HEK293 (cell line): ENCODE measurements at regions not wholly inside any gene's neighbourhood (a gene's known extent, or its start where the extent isn't known, plus 50 kb on each side); places are given as distances from the start of the nearest gene placed in this dataset.

ENCODE experiments used
- CTCF ChIA-PET: fragments of 350-600 bp; formaldehyde crosslinking; extraction: SDS; loops from one replicate; lab custom pipeline; 2021; ENCODE audit warnings: antibody characterized with exemption; lab: Yijun Ruan, JAX
- POLR2A ChIA-PET: fragments of 300-600 bp; formaldehyde crosslinking; extraction: SDS; loops from one replicate; lab custom pipeline; 2020; ENCODE audit warnings: antibody characterized with exemption, inconsistent platforms; lab: Yijun Ruan, JAX
- H3K27ac ChIP-seq: fragments of 200-500 bp; sonication (Bioruptor generic); 2 replicates; pipeline ENCODE4 v1.5.1; 2014; ENCODE audit warnings: low read depth, low read length, control low read depth, inconsistent platforms; ENCODE audit errors: extremely low read depth
- H3K36me3 ChIP-seq, 2 experiments: fragments of 200-500 bp in 1 of 2; sonication (Bioruptor generic) in 1 of 2; 1 replicate in 1 of 2; 2 replicates in 1 of 2; pipeline ENCODE4 v1.5.1; 2014 to 2017; ENCODE audit warnings: inconsistent platforms in 2 of 2, low read length in 2 of 2; ENCODE audit not compliant: control insufficient read depth in 2 of 2, insufficient read depth in 1 of 2
- H3K4me1 ChIP-seq: fragments of 200-500 bp; sonication (Bioruptor generic); 2 replicates; pipeline ENCODE4 v1.5.1; 2014; ENCODE audit warnings: mild to moderate bottlenecking, low read length, inconsistent platforms; ENCODE audit not compliant: control insufficient read depth, insufficient read depth
- H3K4me3 ChIP-seq: 2 replicates; pipeline ENCODE4 v1.5.1; 2011; ENCODE audit warnings: low read depth, mild to moderate bottlenecking, control low read depth, low read length, moderate library complexity
- H3K9me3 ChIP-seq: fragments of 200-500 bp; sonication (Bioruptor generic); 2 replicates; pipeline ENCODE4 v1.5.1; 2014; ENCODE audit warnings: low read depth, low read length, inconsistent platforms; ENCODE audit not compliant: control insufficient read depth, insufficient read depth
- BCL11B ChIP-seq: fragments of 450-650 bp; formaldehyde crosslinking; IDR thresholded peaks from 2 replicates; pipeline ENCODE4 v1.5.1; 2016; ENCODE audit warnings: low read depth, missing biosample characterization, missing genetic modification characterization
- ELK4 ChIP-seq: IDR thresholded peaks from 2 replicates; pipeline ENCODE4 v1.6.1; 2011; ENCODE audit warnings: mild to moderate bottlenecking, low read depth, low read length, borderline replicate concordance
- GLIS1 ChIP-seq: fragments of 450-650 bp; formaldehyde crosslinking; IDR thresholded peaks from 2 replicates; pipeline ENCODE4 v1.5.1; 2016; ENCODE audit warnings: missing biosample characterization, missing genetic modification characterization
- GLIS2 ChIP-seq: fragments of 450-650 bp; formaldehyde crosslinking; IDR thresholded peaks from 2 replicates; pipeline ENCODE4 v1.5.1; 2016; ENCODE audit warnings: missing biosample characterization, missing genetic modification characterization
- HOXA7 ChIP-seq: sonication (generic); formaldehyde crosslinking; IDR thresholded peaks from 2 replicates; pipeline ENCODE4 v1.8.1; 2022; ENCODE audit warnings: missing genetic modification reagents, borderline replicate concordance
- HOXD13 ChIP-seq: sonication (generic); formaldehyde crosslinking; IDR thresholded peaks from 2 replicates; pipeline ENCODE4 v1.8.0; 2022; ENCODE audit warnings: missing genetic modification reagents, borderline replicate concordance
- IKZF3 ChIP-seq: fragments of 450-650 bp; IDR thresholded peaks from 2 replicates; pipeline ENCODE4 v1.5.0; 2018; ENCODE audit warnings: missing biosample characterization, mild to moderate bottlenecking, missing genetic modification characterization, moderate library complexity
- KLF7 ChIP-seq: fragments of 450-650 bp; formaldehyde crosslinking; IDR thresholded peaks from 2 replicates; pipeline ENCODE4 v1.5.1; 2016; ENCODE audit warnings: missing biosample characterization, missing genetic modification characterization, borderline replicate concordance
- MEIS1 ChIP-seq: sonication (generic); formaldehyde crosslinking; IDR thresholded peaks from 2 replicates; pipeline ENCODE4 v1.8.1; 2022; ENCODE audit warnings: missing genetic modification reagents, mild to moderate bottlenecking, borderline replicate concordance
- PRDM1 ChIP-seq: fragments of 450-650 bp; formaldehyde crosslinking; IDR thresholded peaks from 2 replicates; pipeline ENCODE4; 2016; ENCODE audit warnings: missing biosample characterization, missing genetic modification characterization
- PRDM6 ChIP-seq: fragments of 450-650 bp; formaldehyde crosslinking; IDR thresholded peaks from 2 replicates; pipeline ENCODE4 v1.5.1; 2017; ENCODE audit warnings: missing biosample characterization, missing genetic modification characterization
- SCRT2 ChIP-seq: fragments of 450-650 bp; formaldehyde crosslinking; IDR thresholded peaks from 2 replicates; pipeline ENCODE4 v1.5.1; 2016; ENCODE audit warnings: missing biosample characterization, missing genetic modification characterization
- SETDB1 ChIP-seq: IDR thresholded peaks from one replicate; pipeline ENCODE4 v1.6.1; 2017; ENCODE audit warnings: mild to moderate bottlenecking, low read length, moderate library complexity, mixed read lengths; ENCODE audit not compliant: insufficient read length
- TCF7L2 ChIP-seq: IDR thresholded peaks from 2 replicates; pipeline ENCODE4 v1.6.1; 2011; ENCODE audit warnings: low read depth, mild to moderate bottlenecking, inconsistent platforms, low read length, moderate library complexity, borderline replicate concordance
- ZEB2 ChIP-seq: fragments of 450-650 bp; formaldehyde crosslinking; IDR thresholded peaks from 2 replicates; pipeline ENCODE4 v1.5.1; 2016; ENCODE audit warnings: missing biosample characterization, missing genetic modification characterization
- ZNF121 ChIP-seq: fragments of 450-650 bp; formaldehyde crosslinking; IDR thresholded peaks from 2 replicates; pipeline ENCODE4 v1.5.1; 2016; ENCODE audit warnings: missing biosample characterization, missing genetic modification characterization
- ZNF132 ChIP-seq: fragments of 450-650 bp; formaldehyde crosslinking; IDR thresholded peaks from 2 replicates; pipeline ENCODE4 v1.5.1; 2017; ENCODE audit warnings: missing biosample characterization, missing genetic modification characterization, borderline replicate concordance
- ZNF239 ChIP-seq: fragments of 450-650 bp; formaldehyde crosslinking; IDR thresholded peaks from 2 replicates; pipeline ENCODE4 v1.5.1; 2016; ENCODE audit warnings: missing biosample characterization, missing genetic modification characterization
- ZNF404 ChIP-seq: fragments of 450-650 bp; formaldehyde crosslinking; IDR thresholded peaks from 2 replicates; pipeline ENCODE4 v1.5.1; 2017; ENCODE audit warnings: missing biosample characterization, missing genetic modification characterization
- ZNF544 ChIP-seq: fragments of 450-650 bp; formaldehyde crosslinking; IDR thresholded peaks from 2 replicates; pipeline ENCODE4 v1.5.0; 2017; ENCODE audit warnings: missing biosample characterization, missing genetic modification characterization
- ZNF558 ChIP-seq: fragments of 450-650 bp; formaldehyde crosslinking; IDR thresholded peaks from 2 replicates; pipeline ENCODE4 v1.5.1; 2016; ENCODE audit warnings: missing biosample characterization, missing genetic modification characterization
- ZNF585B ChIP-seq: fragments of 450-650 bp; formaldehyde crosslinking; IDR thresholded peaks from 2 replicates; pipeline ENCODE4 v1.5.1; 2016; ENCODE audit warnings: missing biosample characterization, missing genetic modification characterization
- ZNF701 ChIP-seq: fragments of 450-650 bp; formaldehyde crosslinking; IDR thresholded peaks from 2 replicates; pipeline ENCODE4 v1.5.1; 2016; ENCODE audit warnings: missing biosample characterization, missing genetic modification characterization
- ZNF785 ChIP-seq: fragments of 450-650 bp; formaldehyde crosslinking; IDR thresholded peaks from 2 replicates; pipeline ENCODE4 v1.5.1; 2016; ENCODE audit warnings: missing biosample characterization, missing genetic modification characterization
- TF ChIP-seq, protein P1 (sequence below): fragments of 450-650 bp; formaldehyde crosslinking; IDR thresholded peaks from 2 replicates; pipeline ENCODE4 v1.5.1; 2016; ENCODE audit warnings: missing biosample characterization, missing genetic modification characterization
- TF ChIP-seq, protein P2 (sequence below): fragments of 450-650 bp; formaldehyde crosslinking; IDR thresholded peaks from 2 replicates; pipeline ENCODE4 v1.5.1; 2016; ENCODE audit warnings: missing biosample characterization, missing genetic modification characterization
- TF ChIP-seq, protein P3 (sequence below): fragments of 450-650 bp; IDR thresholded peaks from 2 replicates; pipeline ENCODE4 v1.5.1; 2018; ENCODE audit warnings: missing biosample characterization, missing genetic modification characterization

- TF ChIP-seq, protein P1, sequence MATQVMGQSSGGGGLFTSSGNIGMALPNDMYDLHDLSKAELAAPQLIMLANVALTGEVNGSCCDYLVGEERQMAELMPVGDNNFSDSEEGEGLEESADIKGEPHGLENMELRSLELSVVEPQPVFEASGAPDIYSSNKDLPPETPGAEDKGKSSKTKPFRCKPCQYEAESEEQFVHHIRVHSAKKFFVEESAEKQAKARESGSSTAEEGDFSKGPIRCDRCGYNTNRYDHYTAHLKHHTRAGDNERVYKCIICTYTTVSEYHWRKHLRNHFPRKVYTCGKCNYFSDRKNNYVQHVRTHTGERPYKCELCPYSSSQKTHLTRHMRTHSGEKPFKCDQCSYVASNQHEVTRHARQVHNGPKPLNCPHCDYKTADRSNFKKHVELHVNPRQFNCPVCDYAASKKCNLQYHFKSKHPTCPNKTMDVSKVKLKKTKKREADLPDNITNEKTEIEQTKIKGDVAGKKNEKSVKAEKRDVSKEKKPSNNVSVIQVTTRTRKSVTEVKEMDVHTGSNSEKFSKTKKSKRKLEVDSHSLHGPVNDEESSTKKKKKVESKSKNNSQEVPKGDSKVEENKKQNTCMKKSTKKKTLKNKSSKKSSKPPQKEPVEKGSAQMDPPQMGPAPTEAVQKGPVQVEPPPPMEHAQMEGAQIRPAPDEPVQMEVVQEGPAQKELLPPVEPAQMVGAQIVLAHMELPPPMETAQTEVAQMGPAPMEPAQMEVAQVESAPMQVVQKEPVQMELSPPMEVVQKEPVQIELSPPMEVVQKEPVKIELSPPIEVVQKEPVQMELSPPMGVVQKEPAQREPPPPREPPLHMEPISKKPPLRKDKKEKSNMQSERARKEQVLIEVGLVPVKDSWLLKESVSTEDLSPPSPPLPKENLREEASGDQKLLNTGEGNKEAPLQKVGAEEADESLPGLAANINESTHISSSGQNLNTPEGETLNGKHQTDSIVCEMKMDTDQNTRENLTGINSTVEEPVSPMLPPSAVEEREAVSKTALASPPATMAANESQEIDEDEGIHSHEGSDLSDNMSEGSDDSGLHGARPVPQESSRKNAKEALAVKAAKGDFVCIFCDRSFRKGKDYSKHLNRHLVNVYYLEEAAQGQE (tag by site-specific recombination): no peak
- TF ChIP-seq SCRT2 (no peak), HOXD13 (CRISPR knock-in tag) (no peak), ZNF785 (tag by site-specific recombination) (no peak), IKZF3 (tag by site-specific recombination) (no peak), ZNF404 (tag by site-specific recombination) (no peak), HOXA7 (no peak), ELK4 (no peak), ZNF585B (no peak), ZNF132 (tag by site-specific recombination) (no peak)
- TF ChIP-seq, protein P2, sequence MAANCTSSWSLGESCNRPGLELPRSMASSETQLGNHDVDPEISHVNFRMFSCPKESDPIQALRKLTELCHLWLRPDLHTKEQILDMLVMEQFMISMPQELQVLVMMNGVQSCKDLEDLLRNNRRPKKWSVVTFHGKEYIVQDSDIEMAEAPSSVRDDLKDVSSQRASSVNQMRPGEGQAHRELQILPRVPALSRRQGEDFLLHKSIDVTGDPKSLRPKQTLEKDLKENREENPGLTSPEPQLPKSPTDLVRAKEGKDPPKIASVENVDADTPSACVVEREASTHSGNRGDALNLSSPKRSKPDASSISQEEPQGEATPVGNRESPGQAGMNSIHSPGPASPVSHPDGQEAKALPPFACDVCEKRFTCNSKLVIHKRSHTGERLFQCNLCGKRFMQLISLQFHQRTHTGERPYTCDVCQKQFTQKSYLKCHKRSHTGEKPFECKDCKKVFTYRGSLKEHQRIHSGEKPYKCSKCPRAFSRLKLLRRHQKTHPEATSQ (tag by site-specific recombination): no peak
- TF ChIP-seq, protein P3, sequence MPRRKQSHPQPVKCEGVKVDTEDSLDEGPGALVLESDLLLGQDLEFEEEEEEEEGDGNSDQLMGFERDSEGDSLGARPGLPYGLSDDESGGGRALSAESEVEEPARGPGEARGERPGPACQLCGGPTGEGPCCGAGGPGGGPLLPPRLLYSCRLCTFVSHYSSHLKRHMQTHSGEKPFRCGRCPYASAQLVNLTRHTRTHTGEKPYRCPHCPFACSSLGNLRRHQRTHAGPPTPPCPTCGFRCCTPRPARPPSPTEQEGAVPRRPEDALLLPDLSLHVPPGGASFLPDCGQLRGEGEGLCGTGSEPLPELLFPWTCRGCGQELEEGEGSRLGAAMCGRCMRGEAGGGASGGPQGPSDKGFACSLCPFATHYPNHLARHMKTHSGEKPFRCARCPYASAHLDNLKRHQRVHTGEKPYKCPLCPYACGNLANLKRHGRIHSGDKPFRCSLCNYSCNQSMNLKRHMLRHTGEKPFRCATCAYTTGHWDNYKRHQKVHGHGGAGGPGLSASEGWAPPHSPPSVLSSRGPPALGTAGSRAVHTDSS (tag by site-specific recombination): no peak
These were observed 71.5 kb upstream of the RGS4 start (continued) for GRCh38 chr1:162997499-162998285.

DNA sequence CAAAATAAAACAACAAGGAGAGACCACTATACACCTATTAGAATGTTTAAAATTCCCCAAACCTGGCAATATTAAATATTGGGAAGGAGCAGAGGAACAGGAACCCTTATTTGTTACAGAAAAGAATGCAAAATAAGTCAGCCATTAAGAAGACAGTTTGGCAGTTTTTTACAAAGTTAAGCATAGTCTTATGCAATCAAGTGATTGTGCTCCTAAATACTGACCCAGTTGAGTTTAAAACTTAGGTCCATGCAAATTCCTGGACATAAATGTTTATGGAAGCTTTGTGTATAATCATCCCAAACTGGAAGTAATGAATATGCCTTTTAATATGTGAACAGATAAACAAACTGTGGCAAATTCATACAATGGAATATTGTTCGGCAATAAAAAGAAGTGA lies 72.9 kb upstream of the RGS4 start:
- no peaks in the 10 kb centered on the region for H3K4me1 ChIP-seq
- H3K27ac ChIP-seq: no peak overlapping the region
- no peak overlapping the region for H3K4me3 ChIP-seq
- ChIA-PET CTCF (interaction anchor here (0.6 kb wide), 2 partner anchors 320 to 1255 kb away, joined by 3 read pairs; no protein-coding TSS in a partner anchor), POLR2A (no interaction called here)
- TF ChIP-seq ZNF544 (no peak), ZNF121 (tag by site-specific recombination) (no peak), ZNF701 (tag by site-specific recombination) (no peak), BCL11B (no peak), GLIS1 (tag by site-specific recombination) (no peak), ZNF239 (tag by site-specific recombination) (no peak), SETDB1 (no peak), TCF7L2 (no peak), PRDM1 (tag by site-specific recombination) (no peak), PRDM6 (tag by site-specific recombination) (no peak), ZNF558 (tag by site-specific recombination) (no peak), GLIS2 (no peak), ZEB2 (no peak), MEIS1 (no peak), KLF7 (no peak)
- TF ChIP-seq, protein P2 (tag by site-specific recombination): no peak
- H3K36me3 ChIP-seq: no peaks in the 10 kb centered on the region
- H3K9me3 ChIP-seq: no peaks in the 10 kb centered on the region
